HepG2 (cell line): ENCODE measurements at regions not wholly inside any gene's neighbourhood (a gene's known extent, or its start where the extent isn't known, plus 50 kb on each side); places are given as distances from the start of the nearest gene placed in this dataset.

ENCODE experiments used
- ATAC-seq: fragments of 200-7000 bp; cut with Tn5 transposase; 3 replicates; pipeline ENCODE4 v1.9.1; 2020; ENCODE audit warnings: mild to moderate bottlenecking, moderate library complexity
- BruUV-seq: library from RNA; stranded (reverse); fragments of 400-500 nt; replicated peaks from 2 replicates; lab custom pipeline; 2021; lab: Mats Ljungman, UMichigan
- CTCF ChIA-PET: fragments of 300-600 bp; formaldehyde crosslinking; extraction: SDS; loops from one replicate; lab custom pipeline; 2021; ENCODE audit warnings: low total read pairs, inconsistent platforms, low intra/inter-chr PET ratio; lab: Yijun Ruan, JAX
- POLR2A ChIA-PET: fragments of 350-600 bp; sonication (Branson Sonifier 250); formaldehyde crosslinking; loops from one replicate; lab custom pipeline; 2020; ENCODE audit warnings: antibody characterized with exemption, inconsistent platforms; lab: Yijun Ruan, JAX
- DNase-seq: peaks from one replicate; pipeline ENCODE4 v3.0.0-alpha.2; 2015; ENCODE audit warnings: low spot score
- FAIRE-seq: peaks from 3 replicates; lab custom pipeline; 2011; peaks lifted over from hg19 to GRCh38; lab: Jason Lieb, UNC
- H2AFZ ChIP-seq: one replicate; pipeline ENCODE4 v1.6.1; 2011; ENCODE audit warnings: low read length, inconsistent platforms
- H3K27ac ChIP-seq: fragments of 300-600 bp; 3 replicates; pipeline ENCODE4 v1.8.0; 2011; ENCODE audit warnings: mixed run types, mild to moderate bottlenecking, mixed read lengths, low read length, inconsistent platforms; ENCODE audit not compliant: insufficient read depth; ENCODE audit errors: extremely low read length
- H3K27me3 ChIP-seq, 2 experiments: fragments of 200-600 bp in 1 of 2; 2 replicates in 1 of 2; 3 replicates in 1 of 2; pipeline versions ENCODE4 v1.6.0 to v1.8.0; 2011; ENCODE audit warnings: low read length in 2 of 2, mild to moderate bottlenecking in 2 of 2, moderate library complexity in 2 of 2, inconsistent platforms in 1 of 2; ENCODE audit not compliant: insufficient read depth in 2 of 2, control insufficient read depth in 1 of 2
- H3K36me3 ChIP-seq, 2 experiments: fragments of 200-600 bp in 1 of 2; replicated peaks in 1 of 2; 2 replicates in 1 of 2; 3 replicates in 1 of 2; pipeline versions ENCODE4 v1.5.1 to v1.8.0; 2011; ENCODE audit warnings: low read length in 2 of 2, inconsistent platforms in 1 of 2; ENCODE audit not compliant: insufficient read depth in 2 of 2, control insufficient read depth in 1 of 2
- H3K4me1 ChIP-seq: 2 replicates; pipeline ENCODE4 v1.5.1; 2012; ENCODE audit warnings: low read length, inconsistent platforms; ENCODE audit not compliant: insufficient read depth
- H3K4me2 ChIP-seq: 2 replicates; pipeline ENCODE4 v1.6.0; 2011; ENCODE audit warnings: low read depth, low read length, inconsistent platforms
- H3K4me3 ChIP-seq, 3 experiments: fragments of 200-600 bp in 1 of 3; sonication (generic), shearing (Covaris generic) in 1 of 3; replicated peaks in 1 of 3; 2 replicates each; pipeline ENCODE4 v1.5.1; 2011 to 2016; ENCODE audit warnings: low read length in 3 of 3, inconsistent platforms in 2 of 3, low read depth in 2 of 3, mild to moderate bottlenecking in 2 of 3, control low read depth in 1 of 3, mixed read lengths in 1 of 3; ENCODE audit not compliant: insufficient read depth in 1 of 3
- H3K79me2 ChIP-seq: one replicate; pipeline ENCODE4 v1.6.1; 2011; ENCODE audit warnings: low read length, inconsistent platforms; ENCODE audit not compliant: insufficient read depth
- H3K9ac ChIP-seq: 2 replicates; pipeline ENCODE4 v1.6.0; 2011; ENCODE audit warnings: mild to moderate bottlenecking, low read depth, low read length, inconsistent platforms; ENCODE audit not compliant: insufficient read depth
- H3K9me3 ChIP-seq: 2 replicates; pipeline ENCODE4 v1.5.1; 2012; ENCODE audit warnings: mild to moderate bottlenecking, low read length
- H4K20me1 ChIP-seq: 2 replicates; pipeline ENCODE4 v1.6.0; 2011; ENCODE audit warnings: inconsistent platforms, mild to moderate bottlenecking, low read length, moderate library complexity; ENCODE audit not compliant: insufficient read depth
- HDAC2 ChIP-seq: sonication (generic); formaldehyde crosslinking; IDR thresholded peaks from 2 replicates; pipeline ENCODE4 v1.4.0; 2020; ENCODE audit warnings: missing genetic modification reagents
- KDM1A ChIP-seq: IDR thresholded peaks from 2 replicates; pipeline ENCODE4 v1.6.1; 2016; ENCODE audit warnings: missing compliant biosample characterization
- KLF11 ChIP-seq: IDR thresholded peaks from 2 replicates; pipeline ENCODE4 v1.6.1; 2016; ENCODE audit warnings: missing compliant biosample characterization
- ZBTB7A ChIP-seq: sonication (generic); formaldehyde crosslinking; IDR thresholded peaks from 2 replicates; pipeline ENCODE4 v1.8.0; 2022; ENCODE audit warnings: mild to moderate bottlenecking, missing genetic modification reagents
- ZKSCAN1 ChIP-seq: fragments of 150-350 bp; IDR thresholded peaks from 2 replicates; pipeline ENCODE4 v1.6.1; 2014; ENCODE audit warnings: low read length
- ZNF20 ChIP-seq: sonication (generic); formaldehyde crosslinking; IDR thresholded peaks from 2 replicates; pipeline ENCODE4 v1.4.0; 2020; ENCODE audit warnings: mild to moderate bottlenecking, moderate library complexity, missing genetic modification reagents
- in situ Hi-C: cut with HindIII; loops from 2 replicates; pipeline ENCODE4 v1.10.0; 2017; ENCODE audit warnings: low pct_unique_long_range_greater_than_20kb; ENCODE audit not compliant: extremely low pct_ligation_motif_present
- intact Hi-C: fragments of 100-400 bp; cut with micrococcal nuclease; formaldehyde crosslinking; loops from one replicate; pipeline ENCODE4 v1.10.0; 2022; ENCODE audit not compliant: unreplicated experiment
- TF ChIP-seq, protein P1 (sequence below): sonication (generic); IDR thresholded peaks from 2 replicates; pipeline ENCODE4 v1.6.1; 2016; ENCODE audit warnings: low read depth, borderline replicate concordance
- TF ChIP-seq, protein P2 (sequence below): sonication (generic); formaldehyde crosslinking; IDR thresholded peaks from 2 replicates; pipeline ENCODE4 v1.8.0; 2022; ENCODE audit warnings: missing genetic modification reagents, mild to moderate bottlenecking, moderate library complexity, borderline replicate concordance

DNA sequence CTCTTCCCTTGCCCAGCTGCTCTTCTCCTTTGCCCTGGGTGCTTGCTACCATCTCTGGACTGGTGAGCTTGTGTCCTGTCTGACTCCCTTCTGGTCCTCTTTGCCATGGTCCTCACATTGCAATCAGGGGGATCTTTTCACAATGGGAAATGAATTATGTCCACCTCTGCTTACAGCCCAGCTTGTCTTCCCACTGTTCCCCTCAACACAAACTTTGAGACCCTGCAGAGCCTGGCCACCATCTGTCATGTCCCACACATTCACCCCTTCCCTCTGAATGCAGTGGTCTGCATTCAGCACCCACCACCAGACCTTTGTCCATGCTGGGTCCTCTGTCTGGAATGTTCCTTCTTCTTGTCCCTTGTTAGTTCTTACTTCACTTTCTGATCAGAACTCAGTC is 100.5 kb downstream of the ABHD5 start:
- DNase-seq (no peak), ATAC-seq (no peak)
- H3K27me3 ChIP-seq: peaks cover 3 to 37% of the 10 kb centered on the region in 2 experiments; a peak in 3 of 5 replicates
- no peaks in the 10 kb centered on the region for H4K20me1 ChIP-seq
- in situ Hi-C loops: no loop called here
- TF ChIP-seq KLF11 (CRISPR knock-in tag): no peak
- no peak for TF ChIP-seq ZBTB7A (CRISPR knock-in tag)
- TF ChIP-seq, protein P1, sequence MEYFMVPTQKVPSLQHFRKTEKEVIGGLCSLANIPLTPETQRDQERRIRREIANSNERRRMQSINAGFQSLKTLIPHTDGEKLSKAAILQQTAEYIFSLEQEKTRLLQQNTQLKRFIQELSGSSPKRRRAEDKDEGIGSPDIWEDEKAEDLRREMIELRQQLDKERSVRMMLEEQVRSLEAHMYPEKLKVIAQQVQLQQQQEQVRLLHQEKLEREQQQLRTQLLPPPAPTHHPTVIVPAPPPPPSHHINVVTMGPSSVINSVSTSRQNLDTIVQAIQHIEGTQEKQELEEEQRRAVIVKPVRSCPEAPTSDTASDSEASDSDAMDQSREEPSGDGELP: no peak
- no peak for TF ChIP-seq HDAC2
- no peak for TF ChIP-seq KDM1A
- no peak for TF ChIP-seq ZNF20 (CRISPR knock-in tag)
- no peak for TF ChIP-seq ZKSCAN1
- TF ChIP-seq, protein P2, sequence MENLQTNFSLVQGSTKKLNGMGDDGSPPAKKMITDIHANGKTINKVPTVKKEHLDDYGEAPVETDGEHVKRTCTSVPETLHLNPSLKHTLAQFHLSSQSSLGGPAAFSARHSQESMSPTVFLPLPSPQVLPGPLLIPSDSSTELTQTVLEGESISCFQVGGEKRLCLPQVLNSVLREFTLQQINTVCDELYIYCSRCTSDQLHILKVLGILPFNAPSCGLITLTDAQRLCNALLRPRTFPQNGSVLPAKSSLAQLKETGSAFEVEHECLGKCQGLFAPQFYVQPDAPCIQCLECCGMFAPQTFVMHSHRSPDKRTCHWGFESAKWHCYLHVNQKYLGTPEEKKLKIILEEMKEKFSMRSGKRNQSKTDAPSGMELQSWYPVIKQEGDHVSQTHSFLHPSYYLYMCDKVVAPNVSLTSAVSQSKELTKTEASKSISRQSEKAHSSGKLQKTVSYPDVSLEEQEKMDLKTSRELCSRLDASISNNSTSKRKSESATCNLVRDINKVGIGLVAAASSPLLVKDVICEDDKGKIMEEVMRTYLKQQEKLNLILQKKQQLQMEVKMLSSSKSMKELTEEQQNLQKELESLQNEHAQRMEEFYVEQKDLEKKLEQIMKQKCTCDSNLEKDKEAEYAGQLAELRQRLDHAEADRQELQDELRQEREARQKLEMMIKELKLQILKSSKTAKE (CRISPR knock-in tag): no peak
- TF ChIP-seq, all 625 proteins: peak for 0
- Histone ChIP-seq H3K4me3 (no peak overlapping the region), H3K4me1 (peaks cover 6% of the 10 kb centered on the region; the same call in 1 of the 2 replicates), H3K4me2 (no peak overlapping the region), H3K27ac (no peak overlapping the region), H3K9ac (no peak overlapping the region), H3K9me3 (no peaks in the 10 kb centered on the region), H3K79me2 (no peaks in the 10 kb centered on the region), H3K36me3 (no peaks in the 10 kb centered on the region), H2AFZ (no peak overlapping the region)
- intact Hi-C loops: no loop called here
- ChIA-PET CTCF (no interaction called here), POLR2A (no interaction called here)
- FAIRE-seq: no peak
- no TSS peak for BruUV-seq
